IMR-90 (cell line): ENCODE measurements at regions not wholly inside any gene's neighbourhood (a gene's known extent, or its start where the extent isn't known, plus 50 kb on each side); places are given as distances from the start of the nearest gene placed in this dataset.

Source experiments
- ATAC-seq: fragments of 200-7000 bp; cut with Tn5 transposase; 2 replicates; pipeline ENCODE4 v1.9.1; 2020; ENCODE audit warnings: low read depth, mild to moderate bottlenecking, moderate library complexity
- BruUV-seq: library from RNA; stranded (reverse); fragments of 400-500 nt; replicated peaks from 2 replicates; lab custom pipeline; 2021; lab: Mats Ljungman, UMichigan
- CTCF ChIA-PET: fragments of 300-600 bp; formaldehyde crosslinking; extraction: SDS; loops from one replicate; lab custom pipeline; 2021; ENCODE audit warnings: antibody characterized with exemption; lab: Yijun Ruan, JAX
- POLR2A ChIA-PET: fragments of 300-600 bp; sonication (Branson Sonifier 250); formaldehyde crosslinking; loops from one replicate; lab custom pipeline; 2022; ENCODE audit warnings: antibody characterized with exemption; ENCODE audit not compliant: unreplicated experiment; lab: Charles Lee
- DNase-seq: peaks from one replicate; pipeline ENCODE4 v3.0.0; 2013
- H2AFZ ChIP-seq: replicated peaks from 2 replicates; pipeline ENCODE3; 2013; ENCODE audit warnings: low read length, mild to moderate bottlenecking; ENCODE audit not compliant: poor library complexity
- H2AK5ac ChIP-seq: 2 replicates; pipeline ENCODE4 v1.6.1; 2013; ENCODE audit warnings: low read depth, low read length, inconsistent platforms
- H2AK9ac ChIP-seq: replicated peaks from 2 replicates; pipeline ENCODE3; 2013; ENCODE audit warnings: mild to moderate bottlenecking, low read depth, low read length, moderate library complexity; ENCODE audit not compliant: poor library complexity
- H2BK120ac ChIP-seq: 2 replicates; pipeline ENCODE4 v1.6.1; 2013; ENCODE audit warnings: low read depth, low read length, inconsistent platforms
- H2BK15ac ChIP-seq: 3 replicates; pipeline ENCODE4 v1.6.1; 2013; ENCODE audit warnings: low read depth, low read length, inconsistent platforms
- H2BK20ac ChIP-seq: 2 replicates; pipeline ENCODE4 v1.6.1; 2013; ENCODE audit warnings: low read depth, mild to moderate bottlenecking, inconsistent platforms, low read length, moderate library complexity
- H2BK5ac ChIP-seq: 2 replicates; pipeline ENCODE4 v1.6.1; 2013; ENCODE audit warnings: mild to moderate bottlenecking, low read depth, low read length, inconsistent platforms; ENCODE audit not compliant: poor library complexity, severe bottlenecking
- H3K14ac ChIP-seq: replicated peaks from 2 replicates; pipeline ENCODE4 v1.6.1; 2013; ENCODE audit warnings: low read depth, low read length, inconsistent platforms
- H3K18ac ChIP-seq: 2 replicates; pipeline ENCODE4 v1.6.1; 2013; ENCODE audit warnings: low read depth, low read length, control low read depth
- H3K23ac ChIP-seq: 2 replicates; pipeline ENCODE4 v1.6.1; 2013; ENCODE audit warnings: low read depth, low read length, inconsistent platforms
- H3K27ac ChIP-seq: 2 replicates; pipeline ENCODE4 v1.5.1; 2013; ENCODE audit warnings: mild to moderate bottlenecking, control low read depth, low read length; ENCODE audit not compliant: insufficient read depth
- H3K27me3 ChIP-seq: 2 replicates; pipeline ENCODE4 v1.6.1; 2013; ENCODE audit warnings: low read length; ENCODE audit not compliant: control insufficient read depth, insufficient read depth
- H3K36me3 ChIP-seq: 2 replicates; pipeline ENCODE4 v1.6.1; 2013; ENCODE audit warnings: low read length, mixed read lengths; ENCODE audit not compliant: control insufficient read depth, insufficient read depth
- H3K4ac ChIP-seq: 2 replicates; pipeline ENCODE4 v1.6.1; 2013; ENCODE audit warnings: low read depth, low read length, inconsistent platforms
- H3K4me1 ChIP-seq: 2 replicates; pipeline ENCODE4 v1.6.1; 2013; ENCODE audit warnings: low read length, mixed read lengths; ENCODE audit not compliant: control insufficient read depth, insufficient read depth
- H3K4me2 ChIP-seq: 2 replicates; pipeline ENCODE4 v1.6.1; 2013; ENCODE audit warnings: low read depth, mild to moderate bottlenecking, control low read depth, low read length, moderate library complexity
- H3K4me3 ChIP-seq: 2 replicates; pipeline ENCODE4 v1.5.1; 2013; ENCODE audit warnings: low read depth, mild to moderate bottlenecking, control low read depth, low read length, moderate library complexity; ENCODE audit not compliant: insufficient read depth
- H3K56ac ChIP-seq: 2 replicates; pipeline ENCODE4 v1.6.1; 2013; ENCODE audit warnings: low read length, inconsistent platforms; ENCODE audit not compliant: insufficient read depth; ENCODE audit errors: extremely low read depth
- H3K79me1 ChIP-seq, 2 experiments: 2 replicates each; pipeline ENCODE4 v1.6.1; 2013; ENCODE audit warnings: low read length in 2 of 2, inconsistent platforms in 1 of 2, low read depth in 1 of 2
- H3K9ac ChIP-seq: 2 replicates; pipeline ENCODE4 v1.6.1; 2013; ENCODE audit warnings: low read depth, low read length, control low read depth
- H3K9me1 ChIP-seq: 2 replicates; pipeline ENCODE4 v1.6.1; 2013; ENCODE audit warnings: low read length, inconsistent platforms; ENCODE audit not compliant: insufficient read depth
- H3K9me3 ChIP-seq: 2 replicates; pipeline ENCODE4 v1.6.1; 2013; ENCODE audit warnings: low read length; ENCODE audit not compliant: control insufficient read depth, insufficient read depth
- H4K20me1 ChIP-seq: 2 replicates; pipeline ENCODE4 v1.6.1; 2013; ENCODE audit warnings: low read length, inconsistent platforms; ENCODE audit not compliant: insufficient read depth
- H4K5ac ChIP-seq: 2 replicates; pipeline ENCODE4 v1.6.1; 2013; ENCODE audit warnings: mild to moderate bottlenecking, low read depth, low read length, control low read depth
- H4K8ac ChIP-seq, 2 experiments: 2 replicates each; pipeline ENCODE4 v1.6.1; 2013; ENCODE audit warnings: low read depth in 2 of 2, low read length in 2 of 2, control low read depth in 1 of 2, inconsistent platforms in 1 of 2
- H4K91ac ChIP-seq: 2 replicates; pipeline ENCODE4 v1.6.1; 2013; ENCODE audit warnings: low read depth, low read length, inconsistent platforms; ENCODE audit not compliant: insufficient read depth
- BHLHE40 ChIP-seq: fragments of 150-350 bp; IDR thresholded peaks from 2 replicates; pipeline ENCODE4 v1.6.1; 2016; ENCODE audit warnings: mild to moderate bottlenecking, low read depth, low read length
- CEBPB ChIP-seq: IDR thresholded peaks from 2 replicates; pipeline ENCODE4 v1.6.1; 2012; ENCODE audit warnings: low read depth, low read length, improper control_type of control experiment
- CTCF ChIP-seq: conservative IDR thresholded peaks from 2 replicates; pipeline ENCODE4 v1.5.1; 2012; ENCODE audit warnings: mild to moderate bottlenecking, low read depth, low read length, improper control_type of control experiment
- ELK1 ChIP-seq: fragments of 150-350 bp; IDR thresholded peaks from 2 replicates; pipeline ENCODE4 v1.6.1; 2016; ENCODE audit warnings: low read depth, mild to moderate bottlenecking, low read length, moderate library complexity, borderline replicate concordance
- FOS ChIP-seq: fragments of 150-350 bp; IDR thresholded peaks from 2 replicates; pipeline ENCODE4 v1.6.1; 2016; ENCODE audit warnings: low read depth, low read length
- MAFK ChIP-seq: IDR thresholded peaks from 2 replicates; pipeline ENCODE4 v1.6.1; 2012; ENCODE audit warnings: low read depth, low read length, improper control_type of control experiment
- MAZ ChIP-seq: IDR thresholded peaks from 2 replicates; pipeline ENCODE4 v1.6.1; 2012; ENCODE audit warnings: low read depth, mild to moderate bottlenecking, low read length, improper control_type of control experiment, moderate library complexity, borderline replicate concordance
- POLR2A ChIP-seq: IDR thresholded peaks from 2 replicates; pipeline ENCODE4 v1.6.1; 2012; ENCODE audit warnings: mild to moderate bottlenecking, low read depth, low read length
- RCOR1 ChIP-seq: IDR thresholded peaks from 2 replicates; pipeline ENCODE4 v1.6.1; 2012; ENCODE audit warnings: mild to moderate bottlenecking, low read length, improper control_type of control experiment; ENCODE audit not compliant: insufficient replicate concordance
- RFX5 ChIP-seq: IDR thresholded peaks from 2 replicates; pipeline ENCODE4 v1.8.0; 2012; ENCODE audit warnings: low read depth, mild to moderate bottlenecking, low read length, moderate library complexity
- SMC3 ChIP-seq: fragments of 150-350 bp; IDR thresholded peaks from 2 replicates; pipeline ENCODE4 v1.6.1; 2016; ENCODE audit warnings: low read depth, mild to moderate bottlenecking, antibody characterized with exemption, low read length, moderate library complexity
- USF2 ChIP-seq: fragments of 150-350 bp; IDR thresholded peaks from 2 replicates; pipeline ENCODE4 v1.6.1; 2017; ENCODE audit warnings: mild to moderate bottlenecking, antibody characterized with exemption, low read length, low read depth
- WGBS, 2 experiments: methylation state at CpG; one replicate each; pipeline versions ENCODE4 v1.1.5 to v1.1.7; 2013; ENCODE audit warnings: missing lambda C conversion rate in 2 of 2; ENCODE audit not compliant: insufficient read length in 1 of 2; ENCODE audit errors: extremely low coverage in 2 of 2; 5-methylcytosine and 5-hydroxymethylcytosine counted together
- dilution Hi-C: fragments of 300-500 bp; cut with HindIII; formaldehyde crosslinking; loops from one replicate; pipeline ENCODE4 v1.14.3; 2018; ENCODE audit warnings: low sequenced_read_pairs; ENCODE audit not compliant: unreplicated experiment
- in situ Hi-C: fragments of 300-500 bp; cut with MboI; formaldehyde crosslinking; loops from 3 replicates; pipeline ENCODE4 v1.14.3; 2019; ENCODE audit warnings: low sequenced_read_pairs, inconsistent platforms, mixed read lengths
- intact Hi-C: fragments of 100-400 bp; cut with micrococcal nuclease; formaldehyde crosslinking; loops from 2 replicates; pipeline ENCODE4 v1.10.0; 2022

DNA sequence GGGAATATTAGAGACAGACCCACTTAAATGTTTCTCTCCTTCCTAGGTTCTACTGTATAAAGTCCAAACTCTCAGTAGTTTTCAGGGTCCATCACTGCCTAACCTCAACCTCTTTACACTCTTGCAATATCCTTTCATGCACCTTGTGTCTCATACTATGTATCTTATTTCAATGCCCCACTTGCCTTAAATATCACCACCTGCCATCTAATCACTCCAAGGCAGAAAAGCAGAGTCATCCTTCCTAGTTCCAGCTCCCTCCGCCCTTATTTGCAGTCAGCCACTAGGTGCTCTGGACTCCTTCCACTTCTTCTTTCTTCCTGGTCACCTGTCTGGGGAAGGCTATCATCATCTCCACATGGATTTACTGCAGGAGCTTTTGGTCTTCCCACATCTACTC, 322.0 kb downstream of the MFSD1 start:
- Histone ChIP-seq H3K4ac (no peak overlapping the region), H4K91ac (no peak overlapping the region), H3K4me1 (no peaks in the 10 kb centered on the region), H2AK9ac (no peak overlapping the region), H3K27me3 (no peaks in the 10 kb centered on the region), H2AFZ (no peak overlapping the region), H3K4me3 (no peak overlapping the region), H3K56ac (no peak overlapping the region), H2AK5ac (no peak overlapping the region), H3K14ac (no peak overlapping the region), H4K20me1 (no peaks in the 10 kb centered on the region), H3K4me2 (no peak overlapping the region), H2BK15ac (no peak overlapping the region), H2BK120ac (no peak overlapping the region), H3K23ac (no peak overlapping the region), H3K79me1 (no peaks in the 10 kb centered on the region), H3K9ac (no peak overlapping the region), H2BK20ac (no peak overlapping the region), H3K9me3 (no peaks in the 10 kb centered on the region), H3K36me3 (no peaks in the 10 kb centered on the region), H4K5ac (no peak overlapping the region), H3K9me1 (no peaks in the 10 kb centered on the region), H3K18ac (no peak overlapping the region), H3K27ac (no peak overlapping the region), H4K8ac (no peak overlapping the region), H2BK5ac (no peak overlapping the region)
- WGBS, 2 experiments: no CpG with 5 or more reads among the region's 1 CpG
- DNase-seq (no peak), ATAC-seq (no peak)
- intact Hi-C loops (no loop called here), in situ Hi-C loops (no loop called here), dilution Hi-C loops (no loop called here)
- ChIA-PET CTCF (no interaction called here), POLR2A (no interaction called here)
- BruUV-seq: no TSS peak
- TF ChIP-seq CTCF (no peak), POLR2A (no peak), CEBPB (no peak), SMC3 (no peak), ELK1 (no peak), MAZ (no peak), BHLHE40 (no peak), MAFK (no peak), FOS (no peak), USF2 (no peak), RCOR1 (no peak), RFX5 (no peak)
